ENCODE measurements at regions not wholly inside any gene's neighbourhood (a gene's known extent, or its start where the extent isn't known, plus 50 kb on each side); places are given as distances from the start of the nearest gene placed in this dataset.

DNA sequence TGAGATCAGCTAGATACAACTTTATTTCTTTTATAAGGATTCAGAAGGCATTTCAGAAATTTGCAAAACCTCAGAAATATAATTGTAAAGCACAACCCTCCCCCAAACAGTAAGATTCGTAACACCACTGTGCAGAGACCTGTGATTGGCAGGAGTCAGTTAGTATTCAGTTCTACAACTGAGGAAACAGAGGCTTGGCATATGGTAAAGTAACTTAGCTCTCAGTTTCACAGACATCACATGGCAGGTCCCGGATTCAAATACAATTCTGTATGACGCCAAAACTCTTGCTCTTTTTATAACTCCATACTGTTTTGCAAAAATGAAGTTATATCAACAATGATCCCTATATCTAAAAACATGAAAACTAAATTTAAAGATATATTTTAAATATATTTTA, 225.6 kb upstream of the LMCD1 start:
- TF ChIP-seq, protein P1, sequence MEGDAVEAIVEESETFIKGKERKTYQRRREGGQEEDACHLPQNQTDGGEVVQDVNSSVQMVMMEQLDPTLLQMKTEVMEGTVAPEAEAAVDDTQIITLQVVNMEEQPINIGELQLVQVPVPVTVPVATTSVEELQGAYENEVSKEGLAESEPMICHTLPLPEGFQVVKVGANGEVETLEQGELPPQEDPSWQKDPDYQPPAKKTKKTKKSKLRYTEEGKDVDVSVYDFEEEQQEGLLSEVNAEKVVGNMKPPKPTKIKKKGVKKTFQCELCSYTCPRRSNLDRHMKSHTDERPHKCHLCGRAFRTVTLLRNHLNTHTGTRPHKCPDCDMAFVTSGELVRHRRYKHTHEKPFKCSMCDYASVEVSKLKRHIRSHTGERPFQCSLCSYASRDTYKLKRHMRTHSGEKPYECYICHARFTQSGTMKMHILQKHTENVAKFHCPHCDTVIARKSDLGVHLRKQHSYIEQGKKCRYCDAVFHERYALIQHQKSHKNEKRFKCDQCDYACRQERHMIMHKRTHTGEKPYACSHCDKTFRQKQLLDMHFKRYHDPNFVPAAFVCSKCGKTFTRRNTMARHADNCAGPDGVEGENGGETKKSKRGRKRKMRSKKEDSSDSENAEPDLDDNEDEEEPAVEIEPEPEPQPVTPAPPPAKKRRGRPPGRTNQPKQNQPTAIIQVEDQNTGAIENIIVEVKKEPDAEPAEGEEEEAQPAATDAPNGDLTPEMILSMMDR (IDR thresholded peaks at IDR 0.05; ENCODE audit: low read depth, low read length): no peak
- TF ChIP-seq MYC (IDR thresholded peaks at IDR 0.05; ENCODE audit: low read depth, low read length) (no peak), POLR2A (IDR thresholded peaks at IDR 0.05; ENCODE audit: extremely low read depth, insufficient read length) (no peak)
- TF ChIP-seq, protein P2, sequence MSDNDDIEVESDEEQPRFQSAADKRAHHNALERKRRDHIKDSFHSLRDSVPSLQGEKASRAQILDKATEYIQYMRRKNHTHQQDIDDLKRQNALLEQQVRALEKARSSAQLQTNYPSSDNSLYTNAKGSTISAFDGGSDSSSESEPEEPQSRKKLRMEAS (IDR thresholded peaks at IDR 0.05; ENCODE audit: low read depth, low read length): no peak
- DNase-seq (ENCODE audit: low read depth): no peak
- H3K4me3 ChIP-seq (ENCODE audit: low read depth, low read length): no peak overlapping the region

DNA sequence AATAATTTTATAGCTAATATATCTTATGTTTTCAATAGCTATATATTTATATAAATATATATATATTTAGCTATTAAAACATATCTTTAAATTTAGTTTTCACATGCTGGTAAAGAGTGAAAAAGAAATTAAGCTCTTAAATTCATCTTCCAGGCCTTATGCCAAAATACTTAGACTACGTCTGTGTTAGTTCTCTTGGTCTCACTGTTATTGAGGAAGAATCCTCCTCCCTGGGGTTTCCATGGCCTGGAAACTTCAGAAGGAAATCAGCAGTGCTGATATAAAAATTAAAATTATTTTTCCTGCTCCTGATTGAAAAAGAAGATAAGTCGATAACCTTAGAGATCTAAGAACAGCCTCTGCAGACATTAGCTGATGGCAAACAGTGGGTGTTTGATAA, 225.1 kb upstream of the LMCD1 start:
- TF ChIP-seq, protein P1 (IDR thresholded peaks at IDR 0.05; ENCODE audit: low read depth, low read length): no peak
- TF ChIP-seq, protein P2 (IDR thresholded peaks at IDR 0.05; ENCODE audit: low read depth, low read length): no peak
- no peak for TF ChIP-seq MYC (IDR thresholded peaks at IDR 0.05; ENCODE audit: low read depth, low read length)
- TF ChIP-seq POLR2A (IDR thresholded peaks at IDR 0.05; ENCODE audit: extremely low read depth, insufficient read length): no peak
- DNase-seq (ENCODE audit: low read depth): no peak
- H3K4me3 ChIP-seq (ENCODE audit: low read depth, low read length): no peak overlapping the region

DNA sequence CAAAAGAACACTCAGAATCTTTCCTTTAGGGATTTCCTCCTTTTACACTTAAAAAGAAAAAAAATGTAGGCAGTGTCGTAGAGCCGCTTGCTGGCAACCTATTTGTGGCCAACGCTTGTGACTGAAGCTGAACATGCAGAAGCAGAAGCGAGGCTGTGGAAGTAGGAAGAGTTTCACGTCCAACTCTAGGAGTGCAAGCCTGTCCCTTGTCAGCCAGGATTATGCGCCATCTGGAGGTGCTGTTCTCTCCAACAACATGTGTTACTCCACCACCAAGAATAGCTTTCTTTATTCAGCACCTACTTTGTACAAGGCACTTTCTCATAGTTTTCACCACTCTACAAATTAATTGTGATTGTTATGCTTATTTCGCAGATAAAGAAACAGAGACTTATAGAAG, 223.2 kb upstream of the LMCD1 start:
- peak; percentile 30 for DNase-seq (ENCODE audit: low read depth)
- no peak overlapping the region for H3K4me3 ChIP-seq (ENCODE audit: low read depth, low read length)
- TF ChIP-seq MYC (IDR thresholded peaks at IDR 0.05; ENCODE audit: low read depth, low read length): no peak
- no peak for TF ChIP-seq POLR2A (IDR thresholded peaks at IDR 0.05; ENCODE audit: extremely low read depth, insufficient read length)
- TF ChIP-seq, protein P1 (IDR thresholded peaks at IDR 0.05; ENCODE audit: low read depth, low read length): peak; percentile 12
- TF ChIP-seq, protein P2 (IDR thresholded peaks at IDR 0.05; ENCODE audit: low read depth, low read length): no peak

DNA sequence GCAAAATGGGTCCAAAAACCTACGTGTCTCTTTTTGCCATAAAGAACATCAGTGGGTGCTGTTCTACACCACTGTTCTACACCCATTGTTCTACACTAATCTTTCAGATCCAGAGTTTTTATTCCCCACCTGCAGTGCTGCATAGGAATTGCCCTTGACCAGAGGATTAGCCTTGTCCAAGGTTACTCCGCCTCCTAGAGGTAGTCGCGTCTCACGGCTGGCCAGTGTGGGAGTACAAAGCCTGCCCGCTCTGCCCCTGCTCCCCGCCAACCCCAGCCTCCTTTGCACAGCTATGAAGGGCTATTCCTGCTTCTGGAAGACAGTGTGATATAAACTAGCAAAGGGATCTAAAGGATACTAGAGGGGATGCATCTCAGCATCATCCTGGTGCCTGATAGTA, 222.1 kb upstream of the LMCD1 start:
- DNase-seq (ENCODE audit: low read depth): no peak
- TF ChIP-seq, protein P1 (IDR thresholded peaks at IDR 0.05; ENCODE audit: low read depth, low read length): no peak
- TF ChIP-seq, protein P2 (IDR thresholded peaks at IDR 0.05; ENCODE audit: low read depth, low read length): no peak
- TF ChIP-seq MYC (IDR thresholded peaks at IDR 0.05; ENCODE audit: low read depth, low read length): no peak
- no peak for TF ChIP-seq POLR2A (IDR thresholded peaks at IDR 0.05; ENCODE audit: extremely low read depth, insufficient read length)
- no peak overlapping the region for H3K4me3 ChIP-seq (ENCODE audit: low read depth, low read length)

DNA sequence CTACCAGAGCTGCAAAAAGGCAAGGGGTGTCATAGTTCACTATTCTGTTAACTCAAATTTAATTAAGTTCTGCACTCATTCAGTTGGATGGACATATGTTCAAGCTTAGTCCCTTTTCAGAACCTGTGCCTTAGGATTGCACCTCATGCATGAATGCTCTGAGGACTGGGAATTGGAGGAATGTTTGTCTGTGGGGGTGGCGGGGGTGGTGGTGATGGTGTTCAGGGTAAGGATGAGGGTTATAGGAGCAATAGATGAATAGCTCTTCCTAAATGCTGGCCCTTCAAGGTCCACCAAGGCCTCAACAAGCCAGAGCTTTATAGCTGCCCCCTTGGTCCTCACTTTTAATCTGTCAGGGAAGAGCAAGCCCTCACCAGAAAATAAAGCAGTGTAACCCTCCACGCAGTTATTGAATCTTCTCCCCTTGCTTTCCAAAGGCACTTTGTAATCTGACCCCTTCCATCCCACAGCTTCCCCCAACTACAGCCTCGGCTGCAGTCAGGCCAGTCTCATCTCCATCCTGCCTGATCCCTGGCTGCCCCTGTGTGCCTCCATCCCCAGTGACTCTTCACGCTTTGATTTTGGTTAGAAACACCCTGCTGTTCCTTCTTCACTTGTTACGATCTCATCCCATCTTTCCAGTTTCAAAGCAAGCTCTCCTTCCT, 221.6 kb upstream of the LMCD1 start:
- no peak overlapping the region for H3K4me3 ChIP-seq (ENCODE audit: low read depth, low read length)
- DNase-seq (ENCODE audit: low read depth): no peak
- TF ChIP-seq, protein P2 (IDR thresholded peaks at IDR 0.05; ENCODE audit: low read depth, low read length): no peak
- TF ChIP-seq, protein P1 (IDR thresholded peaks at IDR 0.05; ENCODE audit: low read depth, low read length): no peak
- TF ChIP-seq POLR2A (IDR thresholded peaks at IDR 0.05; ENCODE audit: extremely low read depth, insufficient read length) (no peak), MYC (IDR thresholded peaks at IDR 0.05; ENCODE audit: low read depth, low read length) (no peak)

Data from NB4 (cell line).